GM19455 (cell line): ENCODE measurements at regions not wholly inside any gene's neighbourhood (a gene's known extent, or its start where the extent isn't known, plus 50 kb on each side); places are given as distances from the start of the nearest gene placed in this dataset.

Experiments
- ATAC-seq: cut with Tn5 transposase; IDR thresholded peaks from one replicate; pipeline ENCODE4 v1.9.1; 2021; ENCODE audit not compliant: unreplicated experiment

DNA sequence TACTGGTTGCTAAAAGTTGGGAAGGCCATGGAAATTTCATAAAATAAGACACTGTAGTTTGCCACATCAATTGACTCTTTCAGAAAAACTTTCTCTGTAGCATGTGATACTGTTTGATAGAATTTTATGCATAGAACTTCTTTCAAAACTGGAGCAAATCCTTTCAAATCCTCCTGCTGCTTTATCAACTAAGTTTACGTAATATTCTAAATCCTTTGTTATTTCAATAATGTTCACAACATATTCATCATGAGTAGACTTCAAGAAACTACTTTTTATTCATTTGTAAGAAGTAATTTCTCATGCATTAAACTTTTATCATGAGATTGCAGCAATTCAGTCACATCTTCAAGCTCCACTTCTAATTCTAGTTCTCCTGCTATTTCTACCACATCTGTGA lies 199.3 kb downstream of the PCDH18 start:
- ATAC-seq: no peak

DNA sequence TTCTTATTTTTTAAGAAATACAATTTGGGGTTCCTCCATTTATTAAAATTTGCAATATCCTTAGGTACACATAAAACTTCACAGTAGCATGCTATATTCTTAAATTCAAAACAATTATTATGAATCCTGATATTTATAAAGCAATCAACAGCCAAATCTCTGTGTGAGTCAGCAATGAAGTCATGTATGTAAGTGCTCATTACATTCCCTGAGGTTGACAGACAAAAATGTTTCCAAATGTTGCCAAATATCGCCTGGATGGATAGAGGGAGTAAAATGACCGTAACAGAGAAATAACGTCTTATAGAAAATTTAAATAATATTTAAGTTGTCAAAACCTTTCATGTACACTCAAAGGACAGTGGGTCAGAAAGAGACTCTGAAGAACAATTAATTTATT lies 220.0 kb downstream of the PCDH18 start:
- ATAC-seq: no peak

DNA sequence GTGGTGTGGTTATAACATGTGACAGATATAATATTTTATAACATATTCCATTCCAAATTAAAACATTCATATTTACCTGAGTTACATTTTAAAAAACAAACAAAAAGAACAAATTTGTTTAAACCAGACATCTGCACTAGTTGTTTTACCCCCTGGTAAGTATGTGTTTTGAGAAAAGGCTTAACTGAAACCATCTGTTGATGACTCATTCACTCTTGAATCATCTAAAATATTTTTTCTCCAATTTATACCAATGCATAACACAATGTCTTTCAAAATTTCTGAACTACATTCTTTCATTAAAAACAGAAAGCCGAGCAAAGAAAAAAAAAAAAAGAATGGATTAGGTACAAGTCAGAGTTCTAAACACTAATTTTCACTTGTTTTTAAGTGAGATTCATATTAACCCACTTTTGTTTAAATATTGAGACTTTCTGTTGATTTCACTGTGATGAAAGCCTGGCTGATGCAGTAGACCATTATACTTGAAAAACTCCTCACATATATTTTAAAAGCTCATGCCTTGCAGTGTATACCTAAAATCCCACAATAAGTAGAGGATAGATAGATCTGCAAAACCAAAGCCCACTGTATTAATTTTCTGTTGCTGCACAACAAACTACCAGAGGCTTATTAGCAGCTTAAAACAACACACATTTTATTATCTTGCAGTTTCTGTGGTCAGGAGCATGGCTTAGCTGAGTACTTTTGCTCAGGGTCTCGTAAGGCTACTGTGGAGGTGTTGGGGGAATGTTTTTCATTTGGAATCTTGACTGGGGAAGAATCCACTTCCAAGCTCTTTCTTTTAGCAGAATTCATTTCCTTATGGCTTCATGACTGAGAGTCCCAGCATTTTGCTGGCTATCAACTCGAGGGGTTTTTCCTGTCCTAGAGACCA lies 221.5 kb downstream of the PCDH18 start:
- ATAC-seq: no peak

DNA sequence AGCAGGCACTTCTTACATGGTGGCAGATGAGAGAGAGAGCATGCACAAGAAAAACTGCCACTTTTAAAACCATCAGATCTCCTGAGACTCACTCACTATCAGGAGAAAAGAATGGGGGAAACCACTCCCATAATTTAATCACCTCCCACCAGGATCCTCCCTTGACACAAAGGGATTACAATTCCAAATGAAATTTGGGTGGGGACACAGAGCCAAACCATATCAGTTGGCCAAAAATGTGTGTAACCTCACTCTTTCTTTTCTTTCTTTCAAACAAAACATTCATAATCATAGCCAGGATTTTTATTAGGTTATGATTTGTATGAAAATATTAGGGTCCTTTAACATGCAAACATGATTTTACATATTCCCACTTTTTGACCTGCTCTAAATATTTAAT lies 222.1 kb downstream of the PCDH18 start:
- no peak for ATAC-seq

DNA sequence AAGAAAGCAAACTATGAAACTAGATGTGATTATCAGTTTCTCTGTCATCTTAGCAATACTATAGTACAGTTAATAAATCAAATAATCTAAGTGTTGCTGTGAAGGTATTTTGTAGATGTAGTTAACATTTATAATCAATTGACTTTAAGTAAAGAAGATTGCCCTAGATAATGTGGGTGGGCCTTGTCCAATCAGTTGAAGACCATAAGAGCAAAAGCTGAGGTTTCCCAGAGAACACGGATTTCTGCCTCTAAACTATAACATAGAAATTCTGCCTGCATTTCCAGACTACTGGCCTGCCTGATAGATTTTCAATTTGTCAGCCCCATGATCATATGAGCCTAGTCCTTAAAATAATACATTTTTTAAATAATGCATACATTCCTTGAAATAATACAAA lies 222.9 kb downstream of the PCDH18 start:
- no peak for ATAC-seq

DNA sequence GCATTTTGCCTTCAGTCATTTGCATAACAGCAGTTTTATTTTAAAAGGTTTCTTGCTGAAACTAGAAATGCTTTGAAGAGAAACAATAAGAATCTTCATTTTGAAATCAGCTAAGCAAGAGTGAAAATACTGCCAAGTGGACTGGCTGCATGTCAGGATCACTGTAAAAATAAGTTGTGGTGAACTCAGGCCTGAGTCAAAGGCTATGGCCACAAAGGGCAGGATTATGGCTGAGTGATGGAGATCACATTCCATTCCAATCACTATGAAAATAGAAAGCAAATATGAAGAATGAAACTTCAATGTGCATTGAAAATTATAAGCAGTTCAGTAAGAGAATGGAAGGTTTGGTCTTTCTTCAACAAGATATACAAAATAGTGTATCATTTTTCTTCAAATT lies 224.5 kb downstream of the PCDH18 start:
- ATAC-seq: no peak

DNA sequence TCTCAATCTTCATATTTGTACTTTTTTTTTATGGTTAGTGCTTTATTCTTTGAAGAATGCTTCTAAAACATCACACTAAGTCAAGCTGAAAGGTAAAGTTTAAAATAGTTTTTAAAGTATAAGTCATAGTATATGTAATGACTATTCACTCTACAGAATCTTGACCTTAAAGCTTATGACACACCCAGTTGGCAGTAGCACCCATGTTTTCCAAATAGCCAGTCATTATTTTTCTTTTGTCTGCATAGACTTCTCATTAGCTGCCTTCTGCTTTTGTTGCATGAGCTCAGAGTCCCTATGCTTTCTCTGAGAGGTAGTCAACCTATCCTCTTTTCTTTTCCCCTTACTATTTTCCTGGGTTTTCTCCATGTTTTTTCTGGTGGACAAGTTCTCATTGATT lies 231.5 kb downstream of the PCDH18 start:
- no peak for ATAC-seq

DNA sequence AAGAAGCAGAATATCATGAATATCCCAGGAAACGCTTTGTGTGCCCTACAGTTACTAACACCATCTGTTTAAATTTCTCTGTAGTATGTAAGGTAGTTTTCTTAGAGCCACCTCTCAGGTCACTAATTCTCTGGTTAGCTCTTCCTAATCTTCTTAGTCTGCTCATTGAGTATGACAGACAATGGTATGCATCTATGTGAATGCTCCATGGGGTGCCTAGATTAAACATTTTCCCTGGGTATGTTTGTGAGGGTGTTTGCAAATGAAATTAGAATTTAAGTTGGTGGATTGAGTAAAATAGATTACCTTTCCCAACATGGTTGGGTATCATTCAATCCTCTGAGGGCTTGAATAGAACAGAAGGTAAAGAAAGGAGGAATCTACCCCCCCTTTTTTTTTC lies 233.0 kb downstream of the PCDH18 start:
- no peak for ATAC-seq

DNA sequence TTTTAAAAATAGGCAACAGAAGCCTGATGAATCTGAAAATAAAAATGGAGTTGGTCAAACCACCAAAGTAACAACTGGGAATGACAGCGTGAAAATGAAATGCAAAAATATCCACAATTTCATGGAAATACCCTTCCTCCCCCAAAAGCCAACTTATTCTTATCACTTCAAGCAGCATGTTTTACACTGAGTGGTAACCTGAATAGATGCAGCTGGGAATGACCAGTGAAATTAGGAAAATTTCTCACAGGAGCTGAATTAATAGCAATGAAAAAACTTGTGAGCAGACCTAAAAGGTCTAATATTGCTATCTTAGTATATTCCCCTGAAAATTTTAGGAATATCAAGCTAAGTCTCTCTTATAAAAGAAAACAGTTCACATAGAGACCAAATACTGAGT lies 239.0 kb downstream of the PCDH18 start:
- no peak for ATAC-seq

DNA sequence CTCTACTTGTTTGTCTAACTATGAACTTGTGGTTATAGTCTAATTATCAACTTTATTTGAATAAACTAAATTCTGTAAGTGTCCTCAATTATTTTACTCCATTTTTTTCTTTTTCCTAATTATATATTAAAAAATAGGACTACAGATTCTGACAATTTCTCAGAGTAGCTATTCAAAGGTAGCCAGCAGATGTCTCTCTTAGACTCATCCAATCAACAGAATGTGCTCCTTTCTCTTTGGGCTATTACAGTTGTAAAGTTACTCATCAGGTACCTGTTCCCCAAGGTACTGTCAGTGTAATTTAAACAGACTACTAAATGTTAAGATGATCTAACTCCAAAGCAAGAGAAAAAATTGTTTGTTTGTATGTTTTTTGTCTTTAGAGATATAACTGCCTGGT lies 248.6 kb downstream of the PCDH18 start:
- ATAC-seq: no peak

DNA sequence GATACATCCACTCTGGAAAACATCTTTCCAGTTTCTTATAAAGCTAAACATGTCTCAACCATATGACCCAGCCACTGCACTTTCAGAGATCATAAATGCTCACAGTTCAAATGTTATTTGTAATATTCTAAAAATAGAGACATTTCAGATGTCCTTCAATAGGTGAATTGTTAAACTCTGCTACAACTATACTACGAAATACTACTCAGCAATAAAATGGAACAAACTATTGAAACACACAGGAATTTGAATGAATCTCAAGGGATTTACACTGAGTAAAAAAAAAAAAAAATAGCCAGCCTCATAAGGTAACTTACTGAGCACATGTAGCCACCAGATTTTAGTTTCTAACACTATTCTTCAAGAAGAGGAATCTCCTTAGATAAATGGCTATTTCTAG lies 253.9 kb downstream of the PCDH18 start:
- no peak for ATAC-seq

DNA sequence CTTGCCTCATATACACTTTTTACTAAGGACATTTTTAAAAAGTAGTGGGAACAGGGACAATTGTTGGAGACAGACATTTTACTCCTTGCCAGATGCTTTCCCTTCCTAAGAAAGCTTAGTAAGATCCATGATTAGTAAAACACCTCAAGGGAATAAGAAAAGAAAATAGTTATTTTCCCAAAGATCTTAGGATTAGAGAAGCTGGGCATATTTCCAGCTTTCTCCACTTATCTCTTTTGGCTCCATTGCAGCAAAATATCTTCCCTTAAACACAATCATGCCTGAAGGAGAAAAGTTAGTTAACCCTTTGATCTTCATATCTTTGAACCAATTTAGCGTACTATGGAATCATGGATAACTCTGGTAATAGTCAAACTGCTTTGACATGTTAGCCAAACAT lies 257.9 kb downstream of the PCDH18 start:
- no peak for ATAC-seq

DNA sequence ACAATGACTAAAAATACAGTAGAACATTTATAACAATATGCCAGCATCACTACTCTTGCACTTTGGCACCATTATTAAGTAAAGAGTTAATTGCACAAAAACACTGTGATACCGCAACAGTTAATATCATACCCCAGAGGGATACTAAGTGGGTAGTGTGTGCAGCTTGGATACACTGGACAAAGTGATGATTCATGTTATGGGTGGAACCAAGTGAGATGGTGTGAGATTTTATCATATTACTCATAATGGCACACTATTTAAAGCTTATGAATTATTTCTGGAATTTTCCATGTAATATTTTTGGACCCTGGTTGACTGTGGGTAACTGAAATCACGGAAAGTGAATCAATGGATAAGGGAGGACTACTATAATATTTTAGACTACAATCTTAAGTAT lies 265.3 kb downstream of the PCDH18 start:
- ATAC-seq: no peak

DNA sequence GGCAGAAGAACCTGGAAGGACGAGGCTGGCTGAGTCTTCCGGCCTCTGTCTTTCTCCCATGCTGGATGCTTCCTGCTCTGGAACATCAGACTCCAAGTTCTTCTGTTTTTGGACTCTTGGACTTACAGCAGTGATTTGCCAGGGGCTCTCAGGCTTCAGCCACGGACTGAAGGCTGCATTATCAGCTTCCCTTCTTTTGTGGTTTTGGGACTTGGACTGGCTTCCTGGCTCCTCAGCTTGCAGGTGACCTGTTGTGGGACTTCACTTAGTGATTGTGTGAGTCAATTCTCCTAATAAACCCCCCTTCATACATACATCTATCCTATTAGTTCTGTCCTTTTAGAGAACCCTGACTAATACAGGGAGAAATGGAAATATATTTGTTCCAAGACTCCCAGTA lies 265.8 kb downstream of the PCDH18 start:
- no peak for ATAC-seq

DNA sequence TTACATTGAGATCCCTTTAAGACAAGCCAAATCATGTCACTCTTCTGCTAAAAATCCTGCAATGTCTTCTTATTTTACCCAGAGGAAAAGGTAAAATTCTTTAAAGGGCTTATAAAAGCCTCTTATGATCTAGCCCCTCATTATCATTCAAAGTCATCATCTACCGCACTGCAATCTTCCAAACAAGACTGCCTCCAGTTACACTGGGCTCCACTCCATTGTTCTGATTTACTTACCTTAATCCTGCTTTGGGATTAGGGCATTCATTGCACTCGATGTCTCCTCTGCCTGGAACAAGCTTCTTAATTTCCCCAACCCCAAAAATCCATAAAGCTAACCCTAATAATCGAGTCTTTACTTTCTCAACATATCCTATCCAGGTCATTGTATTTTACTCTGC lies 269.1 kb downstream of the PCDH18 start:
- no peak for ATAC-seq

DNA sequence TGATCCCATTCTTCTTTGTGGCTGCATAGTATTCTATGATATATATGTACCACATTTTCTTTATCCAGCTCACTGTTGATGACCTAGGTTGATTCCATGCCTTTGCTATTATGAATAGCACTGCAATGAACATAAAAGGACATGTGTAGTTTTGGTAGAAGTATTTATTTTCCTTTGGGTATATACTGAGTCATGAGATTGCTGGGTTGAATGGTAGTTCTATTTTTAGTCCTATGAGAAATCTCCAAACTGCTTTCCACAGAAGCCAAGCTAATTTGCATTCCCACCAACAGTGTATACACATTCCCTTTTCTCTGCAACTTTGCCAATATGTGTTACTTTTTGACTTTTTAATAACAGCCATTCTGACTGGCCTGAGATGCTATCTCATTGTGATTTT lies 278.3 kb downstream of the PCDH18 start:
- no peak for ATAC-seq

DNA sequence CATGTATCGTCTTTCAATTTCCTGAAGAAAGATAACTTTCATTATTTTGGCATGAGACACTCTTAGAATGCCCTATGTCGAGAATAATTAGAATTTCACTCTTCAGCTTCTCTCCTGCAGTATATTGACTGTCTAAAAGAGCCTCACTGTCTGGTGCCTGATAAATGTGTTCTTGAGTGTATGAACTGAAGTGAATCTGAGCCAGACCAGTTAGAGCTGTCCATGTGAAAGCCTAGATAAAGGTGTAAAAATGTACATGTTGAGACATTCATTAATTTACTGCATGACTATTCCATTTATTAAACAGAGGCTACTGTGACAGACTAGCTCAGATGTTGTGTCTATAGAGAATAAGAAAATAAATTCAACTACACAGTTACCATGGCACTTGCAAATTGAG lies 283.2 kb downstream of the PCDH18 start:
- ATAC-seq: no peak

DNA sequence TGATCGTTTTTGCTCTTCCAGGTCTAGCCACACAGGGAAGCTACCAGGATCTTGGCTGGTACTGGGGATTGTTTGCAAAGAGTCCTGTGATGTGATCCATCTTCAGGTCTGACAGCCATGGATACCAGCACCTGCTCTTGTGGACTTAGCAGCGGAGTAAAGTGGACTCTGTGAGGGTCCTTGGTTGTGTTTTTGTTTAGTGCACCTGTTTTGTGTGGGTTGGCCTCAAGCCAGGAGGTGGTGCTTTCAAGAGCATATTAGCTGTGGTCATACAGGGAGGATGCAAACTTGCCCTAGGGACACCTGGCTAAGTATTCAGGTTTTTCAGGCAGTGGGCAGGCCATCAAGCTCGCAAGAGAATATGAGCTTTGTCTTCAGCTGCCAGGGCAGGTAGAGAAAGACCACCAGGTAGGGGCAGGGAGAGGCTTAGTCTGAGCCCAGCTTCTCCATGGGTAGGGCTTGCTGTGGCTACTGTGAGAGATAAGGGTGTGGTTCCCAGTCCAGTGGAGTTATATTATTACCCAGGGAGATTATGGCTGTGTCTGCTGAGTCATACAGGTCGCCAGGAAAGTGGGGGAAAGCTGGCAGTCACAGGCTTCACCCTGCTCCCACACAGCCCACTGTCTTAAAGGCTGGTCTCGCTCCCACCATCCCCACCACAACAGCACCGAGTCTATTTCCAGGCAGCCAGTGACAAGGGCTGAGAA lies 293.7 kb downstream of the PCDH18 start:
- no peak for ATAC-seq

DNA sequence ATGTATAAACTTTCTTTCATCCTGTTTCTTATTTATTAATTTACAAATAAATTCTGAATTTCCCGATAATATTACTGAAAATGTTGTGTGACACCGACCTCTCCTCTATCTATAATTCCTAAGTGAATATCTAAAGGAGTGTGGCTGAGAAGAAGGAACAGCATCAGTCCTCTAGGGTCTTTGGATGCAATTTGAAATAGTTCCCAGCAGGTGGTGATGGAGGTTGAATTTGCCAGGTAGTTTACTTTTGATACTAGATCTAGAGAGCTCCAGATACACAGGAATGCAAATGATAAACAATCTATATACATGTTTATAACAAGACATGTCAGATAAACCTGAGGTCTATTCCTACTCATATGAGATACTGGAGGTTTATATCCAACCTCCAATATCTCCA lies 305.4 kb downstream of the PCDH18 start:
- ATAC-seq: no peak

DNA sequence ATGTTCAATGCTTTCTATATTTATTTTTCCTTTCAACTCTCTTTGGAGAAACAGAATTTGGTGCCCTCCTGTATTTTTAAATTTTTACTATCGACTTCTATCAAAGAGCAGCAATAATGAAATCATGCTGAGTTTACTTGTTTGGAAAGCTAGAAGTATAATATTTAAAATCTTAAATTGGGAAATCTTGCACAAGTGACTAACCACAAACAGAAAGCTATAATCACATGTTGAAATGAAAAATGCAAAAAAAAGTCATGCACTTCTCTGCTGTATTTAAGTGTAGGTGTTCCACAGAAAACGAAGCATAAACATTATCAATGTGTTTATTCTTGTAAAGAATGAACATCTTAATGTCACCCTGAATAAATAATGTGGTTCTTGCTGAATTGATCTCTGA lies 306.1 kb downstream of the PCDH18 start:
- ATAC-seq: no peak

DNA sequence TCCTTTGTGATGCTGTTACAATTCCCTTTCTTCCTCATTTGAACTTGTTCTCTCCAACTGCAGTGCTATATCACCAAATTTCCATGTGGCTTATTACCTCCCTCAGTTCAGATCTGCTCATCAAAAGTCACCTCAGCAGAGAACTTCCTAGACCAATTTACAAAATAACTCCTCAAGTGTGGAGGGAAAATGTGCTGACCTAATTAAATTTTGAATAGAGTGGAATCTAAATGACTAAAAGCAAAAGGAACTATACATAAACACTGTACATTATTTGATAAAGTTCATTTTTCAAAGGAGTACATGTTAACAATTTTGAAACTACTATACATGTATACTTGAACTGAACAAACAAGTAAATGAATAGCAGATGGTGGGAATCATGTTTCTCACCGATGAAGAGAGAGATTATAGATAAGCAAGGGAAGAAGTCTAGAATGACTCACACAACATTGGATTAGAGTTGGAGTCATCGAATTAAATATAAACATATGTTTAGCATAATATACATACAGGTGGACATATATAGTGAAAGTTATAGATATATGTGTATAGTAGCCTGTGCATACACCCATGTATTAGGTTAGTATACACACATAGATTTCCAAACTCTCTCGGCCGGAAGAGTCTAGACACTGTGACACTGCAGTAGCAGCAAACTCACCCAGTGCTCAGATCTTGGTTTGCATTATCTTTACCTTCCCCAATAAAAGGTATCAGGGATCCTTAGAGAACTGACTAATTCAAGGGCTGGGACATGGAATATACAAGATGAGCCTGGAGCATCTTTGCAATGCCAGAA lies 318.7 kb downstream of the PCDH18 start:
- no peak for ATAC-seq

DNA sequence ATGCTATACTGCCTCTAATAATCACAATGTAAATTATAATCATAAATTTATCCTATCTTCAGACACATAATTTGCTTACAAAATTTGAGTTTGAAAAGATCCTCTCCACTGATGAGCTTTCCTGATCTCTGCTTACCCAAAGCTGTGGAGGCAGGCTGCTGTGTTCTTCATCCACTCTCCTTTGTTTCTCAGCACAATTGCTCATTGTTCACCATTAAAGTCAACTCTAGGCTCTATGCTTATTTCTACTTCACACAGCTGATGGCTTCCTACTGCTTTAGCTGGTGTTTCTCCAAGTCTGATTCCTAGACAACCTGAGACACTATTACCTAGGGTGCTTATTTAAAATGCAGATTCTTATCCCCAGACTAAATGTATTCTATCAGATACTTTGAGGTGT lies 319.7 kb downstream of the PCDH18 start:
- ATAC-seq: no peak
